ENCODE measurements at regions not wholly inside any gene's neighbourhood (a gene's known extent, or its start where the extent isn't known, plus 50 kb on each side); places are given as distances from the start of the nearest gene placed in this dataset.

GRCh38 chr13:22263185-22263584, 592.3 kb downstream of the FGF9 start:
- H3K9me3 ChIP-seq: no peaks in the 10 kb centered on the region
- H3K27me3 ChIP-seq: no peaks in the 10 kb centered on the region
- no peak overlapping the region for H3K27ac ChIP-seq
- no peak for DNase-seq (ENCODE audit: low spot score)
- no peak overlapping the region for H3K4me3 ChIP-seq
- H3K36me3 ChIP-seq: no peaks in the 10 kb centered on the region
- no peak for TF ChIP-seq CTCF (IDR thresholded peaks at IDR 0.05)
- H3K4me1 ChIP-seq: no peaks in the 10 kb centered on the region

- TF ChIP-seq CTCF (IDR thresholded peaks at IDR 0.05): no peak
- Histone ChIP-seq H3K27me3 (no peaks in the 10 kb centered on the region), H3K4me1 (no peaks in the 10 kb centered on the region), H3K4me3 (no peak overlapping the region), H3K36me3 (no peaks in the 10 kb centered on the region), H3K27ac (no peak overlapping the region), H3K9me3 (no peaks in the 10 kb centered on the region)
- DNase-seq (ENCODE audit: low spot score): no peak
Measured at GRCh38 chr13:22265563-22265962, 594.7 kb downstream of the FGF9 start.

GRCh38 chr13:22270881-22271280, 600.0 kb downstream of the FGF9 start:
- DNase-seq (ENCODE audit: low spot score): no peak
- no peaks in the 10 kb centered on the region for H3K9me3 ChIP-seq
- no peak overlapping the region for H3K27ac ChIP-seq
- H3K27me3 ChIP-seq: no peaks in the 10 kb centered on the region
- H3K4me1 ChIP-seq: no peaks in the 10 kb centered on the region
- H3K36me3 ChIP-seq: no peaks in the 10 kb centered on the region
- H3K4me3 ChIP-seq: no peak overlapping the region
- TF ChIP-seq CTCF (IDR thresholded peaks at IDR 0.05): no peak

- no peak overlapping the region for H3K27ac ChIP-seq
- H3K36me3 ChIP-seq: no peaks in the 10 kb centered on the region
- H3K27me3 ChIP-seq: no peaks in the 10 kb centered on the region
- DNase-seq (ENCODE audit: low spot score): no peak
- no peak overlapping the region for H3K4me3 ChIP-seq
- no peaks in the 10 kb centered on the region for H3K9me3 ChIP-seq
- TF ChIP-seq CTCF (IDR thresholded peaks at IDR 0.05): no peak
- H3K4me1 ChIP-seq: no peaks in the 10 kb centered on the region
Measured at GRCh38 chr13:22271903-22272302, 601.0 kb downstream of the FGF9 start.

- Histone ChIP-seq H3K36me3 (no peaks in the 10 kb centered on the region), H3K9me3 (no peaks in the 10 kb centered on the region), H3K27me3 (no peaks in the 10 kb centered on the region), H3K4me1 (no peaks in the 10 kb centered on the region), H3K27ac (no peak overlapping the region), H3K4me3 (no peak overlapping the region)
- DNase-seq (ENCODE audit: low spot score): no peak
- TF ChIP-seq CTCF (IDR thresholded peaks at IDR 0.05): no peak
Measured at GRCh38 chr13:22275393-22275792, 604.5 kb downstream of the FGF9 start.

GRCh38 chr13:22276616-22277015, 605.7 kb downstream of the FGF9 start:
- H3K27me3 ChIP-seq: no peaks in the 10 kb centered on the region
- no peak for TF ChIP-seq CTCF (IDR thresholded peaks at IDR 0.05)
- no peak for DNase-seq (ENCODE audit: low spot score)
- H3K36me3 ChIP-seq: no peaks in the 10 kb centered on the region
- no peaks in the 10 kb centered on the region for H3K4me1 ChIP-seq
- no peak overlapping the region for H3K27ac ChIP-seq
- no peak overlapping the region for H3K4me3 ChIP-seq
- H3K9me3 ChIP-seq: no peaks in the 10 kb centered on the region

Measured in right atrium auricular region (tissue), 2 donors.